HG03097 (cell line): ENCODE measurements at regions not wholly inside any gene's neighbourhood (a gene's known extent, or its start where the extent isn't known, plus 50 kb on each side); places are given as distances from the start of the nearest gene placed in this dataset.
"Not testable (repeated sequence)": the region's sequence is repeated elsewhere in the genome, so short reads cannot be mapped to it uniquely, and the experiment has no call there.

Experiments used
- ATAC-seq: cut with Tn5 transposase; IDR thresholded peaks from one replicate; pipeline ENCODE4 v1.9.1; 2021; ENCODE audit not compliant: unreplicated experiment, low FRiP score

DNA sequence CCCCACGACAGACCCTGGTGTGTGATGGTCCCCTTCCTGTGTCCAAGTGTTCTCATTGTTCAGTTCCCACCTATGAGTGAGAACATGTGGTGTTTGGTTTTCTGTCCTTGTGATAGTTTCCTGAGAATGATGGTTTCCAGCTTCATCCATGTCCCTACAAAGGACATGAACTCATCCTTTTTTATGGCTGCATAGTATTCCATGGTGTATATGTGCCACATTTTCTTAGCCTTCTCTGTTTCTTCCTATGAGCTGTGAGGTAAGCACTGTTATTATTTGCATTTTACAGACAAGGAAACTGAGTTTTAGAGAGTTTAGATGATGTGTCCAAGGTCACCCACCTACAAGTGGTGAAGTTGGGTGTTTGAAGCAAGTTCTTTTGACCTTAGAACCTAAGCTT is 51.1 kb upstream of the BNC1 start:
- ATAC-seq: not testable (repeated sequence)

DNA sequence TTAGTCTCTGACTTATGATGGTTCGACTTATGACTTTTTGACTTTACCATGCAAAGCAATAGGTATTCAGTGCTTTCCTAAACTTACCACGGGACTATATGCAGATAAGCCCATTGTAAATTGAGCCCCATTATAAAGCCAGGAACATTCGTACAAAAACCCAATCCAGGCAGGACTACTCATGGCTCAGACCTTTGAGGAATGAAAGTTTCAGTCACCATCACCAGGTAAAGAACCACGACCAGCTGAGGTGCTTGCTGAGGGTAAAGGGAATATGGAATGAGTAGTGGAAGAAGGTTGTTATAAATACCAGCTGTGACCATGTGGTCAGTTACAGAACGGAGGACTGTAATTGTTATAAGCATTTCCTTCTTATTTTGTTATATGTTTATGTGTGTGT is 54.9 kb upstream of the BNC1 start:
- ATAC-seq: no peak

DNA sequence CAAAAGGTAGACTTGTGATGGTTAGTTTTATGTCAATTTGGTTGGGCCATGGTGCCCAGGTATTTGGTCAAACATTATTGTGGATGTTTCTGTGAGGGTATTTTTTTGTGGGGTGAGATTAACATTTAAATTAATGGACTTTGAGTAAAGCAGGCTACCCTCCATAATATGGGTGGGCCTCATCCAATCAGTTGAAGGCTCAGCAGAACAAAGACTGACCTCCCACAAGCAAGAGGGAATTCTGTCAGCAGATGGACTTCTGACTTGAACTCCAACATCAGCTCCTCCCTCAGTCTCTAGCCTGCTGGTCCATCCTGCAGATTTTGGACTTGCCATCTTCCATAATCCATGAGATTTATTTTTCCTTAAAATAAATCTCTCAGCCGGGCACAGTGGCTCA is 55.6 kb upstream of the BNC1 start:
- ATAC-seq: no peak

DNA sequence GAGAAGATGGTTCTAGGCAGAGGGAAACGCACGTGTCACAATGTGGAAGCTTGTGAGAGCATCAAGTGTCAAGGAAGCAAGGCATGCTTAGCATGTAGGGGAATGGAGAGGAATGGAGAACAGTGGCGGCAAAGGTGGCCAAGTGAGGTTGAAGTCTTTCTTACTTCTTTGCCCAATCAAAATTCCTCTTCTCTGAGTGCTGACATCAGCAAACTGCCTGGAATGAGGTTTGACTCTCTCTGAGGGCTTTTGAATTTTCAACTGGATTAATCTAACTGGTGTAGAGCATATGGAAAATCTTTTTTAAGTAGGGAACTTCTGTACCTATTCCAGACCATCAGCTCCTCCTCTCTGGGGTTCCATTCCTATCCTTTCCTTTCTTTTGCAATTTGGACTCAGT is 61.9 kb upstream of the BNC1 start:
- no peak for ATAC-seq

DNA sequence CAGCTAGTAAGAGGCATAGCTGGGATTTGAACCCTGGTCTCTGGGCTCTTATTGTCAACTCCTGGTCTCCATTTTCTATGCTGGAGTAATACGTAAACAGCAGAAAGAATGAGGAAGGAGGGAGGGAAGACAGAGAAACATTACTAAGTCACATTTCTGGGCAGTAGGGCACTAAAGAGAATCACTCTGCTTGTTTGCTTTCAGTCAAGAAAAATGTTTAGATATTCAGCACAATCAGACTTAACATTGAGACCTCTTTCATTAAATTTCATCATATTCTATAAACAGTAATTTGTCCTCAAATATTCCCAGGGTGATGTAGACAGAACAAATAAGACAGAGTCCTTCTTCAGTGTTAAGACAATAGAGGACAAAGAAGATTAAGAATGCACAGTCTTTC is 67.7 kb upstream of the BNC1 start:
- no peak for ATAC-seq

DNA sequence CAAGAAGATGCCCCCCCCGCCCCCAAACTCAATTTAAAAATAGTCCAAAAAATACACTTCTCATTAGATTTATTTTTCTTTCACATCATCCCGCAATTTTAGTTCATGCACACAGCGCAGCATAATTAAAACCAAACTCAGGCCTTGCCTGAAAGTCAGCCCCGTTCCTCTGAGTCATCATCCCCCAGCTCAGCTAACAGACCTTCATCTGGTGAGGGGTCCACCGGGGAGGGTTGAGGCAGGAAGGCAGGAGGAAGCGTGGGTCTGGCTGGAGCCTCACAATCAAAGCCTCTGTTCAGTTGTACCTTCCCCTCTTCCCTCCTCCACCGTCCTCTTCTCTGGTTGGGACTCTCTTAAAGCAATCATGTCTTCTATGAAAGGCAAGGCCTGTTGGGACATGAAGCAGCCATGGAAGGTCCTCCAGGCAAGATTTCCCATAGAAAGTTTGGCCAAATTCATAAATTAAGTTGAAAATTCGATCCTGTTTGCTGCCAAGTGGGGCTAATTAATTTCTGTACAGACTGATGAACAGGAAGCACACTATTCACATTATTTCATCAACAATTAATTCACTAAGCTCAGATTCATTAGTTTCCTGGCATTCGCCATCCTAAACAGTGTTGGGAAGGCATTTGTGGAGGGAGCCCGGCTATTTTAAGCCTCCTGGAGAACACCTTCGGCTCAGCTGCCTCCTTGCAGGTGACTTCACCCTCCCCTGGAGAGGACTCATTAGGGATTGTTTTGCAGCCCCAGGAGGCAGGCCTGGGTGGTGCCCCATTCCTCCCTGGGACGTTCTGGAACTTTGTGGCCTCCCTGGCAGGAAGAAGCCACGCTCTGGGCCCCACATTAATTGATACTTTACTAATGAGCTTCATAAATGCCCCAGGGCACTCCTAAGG is 72.3 kb upstream of the BNC1 start:
- ATAC-seq: no peak

DNA sequence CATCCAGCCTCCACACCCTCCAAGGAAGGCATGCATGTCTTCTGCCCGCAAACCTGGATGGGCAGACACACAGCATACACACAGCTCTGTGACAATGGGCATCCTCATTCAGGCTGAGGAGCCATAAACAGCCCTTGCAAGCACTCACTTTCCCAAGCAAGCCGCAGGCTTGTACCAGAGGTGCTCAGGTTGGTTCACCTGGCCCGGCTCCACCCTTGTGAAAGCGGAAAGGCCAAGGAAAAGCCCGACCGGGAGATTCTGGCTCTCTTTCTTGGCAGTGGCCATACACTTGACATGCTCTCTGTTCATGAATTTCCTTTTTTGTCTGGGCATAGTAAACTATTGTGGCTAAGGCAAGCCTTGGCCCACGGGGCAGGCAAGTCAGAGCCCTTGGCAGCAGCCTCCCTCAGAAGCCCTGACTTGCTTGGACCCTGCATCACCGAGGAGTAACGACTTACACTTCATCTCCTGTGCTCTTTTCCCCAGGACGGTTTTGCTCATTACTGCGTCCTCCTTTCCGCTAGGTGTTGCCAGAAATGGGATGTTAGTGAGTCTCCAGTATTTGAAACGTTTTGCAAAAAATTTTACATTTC is 74.6 kb upstream of the BNC1 start:
- ATAC-seq: no peak

DNA sequence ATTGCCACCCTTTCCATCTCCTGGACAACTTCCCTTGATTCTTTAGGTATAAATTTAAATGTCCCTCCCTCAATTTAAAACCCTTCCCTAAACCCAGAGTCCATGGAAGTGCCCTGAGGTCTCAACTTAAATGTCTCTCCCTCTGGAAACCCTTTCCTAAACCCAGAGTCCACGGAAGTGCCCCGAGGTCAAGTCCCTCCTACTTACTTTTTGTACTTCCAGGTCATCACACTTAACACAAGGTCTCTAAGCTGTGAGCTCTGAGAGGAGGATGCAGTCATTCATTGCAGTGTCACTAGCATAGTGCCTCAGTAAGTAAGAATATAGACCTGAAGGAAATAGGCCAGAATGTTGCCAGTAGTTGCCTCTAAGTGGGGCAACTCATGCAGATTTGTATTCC is 78.2 kb upstream of the BNC1 start:
- no peak for ATAC-seq

DNA sequence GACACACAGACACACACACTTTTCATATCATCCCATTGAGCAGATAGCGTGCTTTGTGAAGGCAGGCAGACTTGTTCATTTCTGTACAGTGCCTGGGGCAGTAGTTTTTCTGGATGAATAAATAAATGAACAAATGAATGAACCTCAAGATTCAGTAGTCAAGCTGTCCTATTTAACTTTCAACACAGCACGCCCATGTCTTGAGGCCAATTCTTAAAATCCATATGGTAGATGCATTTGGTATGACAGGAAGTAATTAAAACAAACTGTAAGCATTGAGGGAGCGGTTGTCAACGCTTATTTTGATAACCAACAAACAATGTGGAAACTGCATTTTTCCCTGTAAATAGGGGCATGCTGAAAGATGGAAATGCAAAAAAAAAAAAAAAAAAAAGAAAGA is 80.0 kb upstream of the BNC1 start:
- no peak for ATAC-seq

DNA sequence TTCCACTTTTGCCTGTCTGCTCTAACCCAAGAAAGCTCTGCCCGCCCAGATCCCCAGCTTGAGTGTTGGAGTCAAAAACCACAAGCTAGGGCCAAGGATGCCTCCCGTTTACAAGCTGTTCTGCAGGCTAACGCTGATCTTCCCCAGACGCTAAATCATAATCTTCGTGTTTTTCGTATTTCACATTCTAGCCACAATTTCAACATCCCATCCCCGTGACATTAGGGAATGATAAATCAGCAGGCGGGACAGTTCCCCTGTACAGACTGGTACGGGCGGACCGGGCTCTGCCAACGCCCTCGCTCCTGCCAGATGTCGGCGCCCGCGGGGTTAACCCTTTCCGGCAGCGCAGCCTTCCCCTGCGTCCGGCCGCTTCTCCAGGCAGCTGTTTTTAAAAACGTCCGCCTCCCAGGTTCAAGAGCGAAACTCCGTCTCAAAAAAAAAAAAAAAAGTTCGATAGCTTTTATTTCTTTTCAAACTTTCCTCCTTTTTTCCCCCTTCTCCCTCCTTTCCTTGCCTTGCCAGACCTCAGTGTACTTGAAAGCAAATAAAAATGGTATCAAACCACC is 81.0 kb upstream of the BNC1 start:
- ATAC-seq: no peak

DNA sequence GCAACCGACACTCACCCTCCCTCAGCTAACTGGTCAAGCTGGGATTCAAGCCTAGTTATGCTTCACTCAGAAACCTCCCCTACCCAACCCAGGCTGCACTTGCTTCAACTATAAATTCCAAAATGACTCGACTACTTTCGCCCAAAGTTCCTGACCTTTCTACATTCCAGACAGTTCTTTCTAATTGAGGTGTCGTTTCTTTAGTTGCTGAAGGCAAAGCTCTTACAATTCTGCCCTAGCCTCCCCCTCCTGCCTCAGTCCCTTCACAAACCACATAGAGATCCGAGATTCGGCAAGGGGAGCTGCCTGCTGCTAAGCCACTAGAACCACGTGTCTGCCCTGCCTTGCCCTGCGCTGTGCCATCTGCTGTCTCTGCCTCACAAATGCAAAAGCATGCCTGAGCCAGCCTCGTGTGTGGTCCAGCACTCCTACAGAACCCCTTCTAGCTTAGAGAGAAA is 74.7 kb upstream of the SH3GL3 start:
- ATAC-seq: no peak

DNA sequence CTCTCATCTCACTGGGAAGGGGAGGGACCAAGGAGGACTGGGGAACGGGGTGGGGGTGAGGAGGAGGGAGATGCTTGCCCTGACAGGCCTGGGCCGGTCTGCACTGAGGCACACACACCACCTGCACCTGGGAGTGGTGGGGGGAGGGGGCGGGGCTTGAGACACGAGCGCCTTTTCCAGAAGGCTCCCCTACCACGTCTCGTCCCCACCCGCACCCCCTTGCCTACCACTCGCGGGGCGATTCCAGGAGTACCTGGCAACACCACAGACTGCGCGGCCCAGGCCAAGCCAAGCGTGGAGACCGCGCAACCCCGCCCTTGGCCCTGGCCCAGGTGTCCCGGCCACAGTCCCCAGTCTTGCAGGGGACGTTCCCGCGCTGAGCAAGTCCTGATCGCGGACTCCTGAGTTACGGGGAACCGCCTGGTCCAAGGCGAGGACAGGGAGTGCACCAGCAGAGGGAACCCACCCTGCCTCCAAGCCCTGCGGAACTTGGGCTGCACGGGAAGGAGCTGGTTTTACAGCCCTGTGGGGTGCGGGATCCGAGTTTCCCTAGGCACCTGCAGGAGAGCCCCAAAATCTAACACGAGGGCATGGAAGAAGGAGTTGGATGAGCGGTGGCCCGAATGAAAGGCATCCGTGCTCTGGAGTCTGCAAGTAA is 68.1 kb upstream of the SH3GL3 start:
- ATAC-seq: no peak

DNA sequence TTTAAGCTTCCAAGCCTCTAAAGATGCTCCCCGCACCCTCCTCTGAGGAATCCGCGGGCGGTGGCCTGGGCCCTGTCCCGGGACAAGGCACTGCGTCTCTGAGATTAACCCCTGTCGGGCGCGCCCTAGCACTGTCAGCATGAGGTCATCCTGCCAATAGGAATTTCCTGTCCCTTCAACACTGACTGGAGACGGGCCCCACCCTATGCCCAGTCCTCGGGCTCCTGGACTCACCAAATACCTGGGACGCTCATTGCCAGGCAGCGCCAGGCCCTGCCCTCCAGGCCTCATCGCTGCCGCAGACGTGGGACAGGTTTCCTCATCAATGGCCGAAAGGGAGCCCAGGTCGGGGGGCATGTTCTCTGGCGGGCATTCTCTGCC is 67.6 kb upstream of the SH3GL3 start:
- ATAC-seq: no peak

DNA sequence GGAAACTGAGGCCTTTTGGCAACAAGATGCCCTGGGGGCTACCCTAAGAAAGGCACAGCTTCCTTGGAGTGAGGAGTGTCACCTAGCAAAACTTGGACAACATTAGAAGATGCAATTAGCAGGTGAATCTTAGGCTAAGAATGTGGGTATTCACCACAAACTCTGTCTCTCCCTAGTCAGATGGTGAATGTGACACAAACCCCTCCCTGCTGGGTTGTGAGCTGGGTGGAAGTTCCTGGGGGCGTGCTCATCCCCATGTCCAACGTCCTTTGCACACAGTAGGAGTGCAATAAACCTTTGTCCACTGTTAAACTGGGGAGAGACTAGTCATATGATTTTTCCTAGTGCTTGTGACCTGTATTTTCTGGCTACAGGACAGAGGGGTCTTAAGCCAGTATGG is 67.1 kb upstream of the SH3GL3 start:
- no peak for ATAC-seq

DNA sequence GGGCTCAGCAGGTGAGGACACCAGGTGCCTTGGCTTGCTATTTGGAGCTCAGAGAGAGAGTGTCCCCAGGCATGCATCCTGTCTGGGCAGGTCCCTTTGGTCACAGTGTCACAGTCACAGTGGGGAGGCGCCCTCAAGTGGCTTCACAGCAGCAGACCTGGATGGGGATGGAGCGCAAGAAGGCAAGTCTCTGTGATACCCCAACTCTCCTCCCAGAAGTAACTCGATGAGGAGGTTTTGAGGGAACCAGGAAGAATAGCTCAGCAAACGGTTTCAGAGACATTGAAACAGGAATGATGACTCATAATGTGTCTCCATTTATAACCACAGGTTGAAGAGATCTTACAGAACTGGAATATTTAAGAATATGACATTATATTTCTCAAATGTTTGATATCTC is 66.5 kb upstream of the SH3GL3 start:
- ATAC-seq: peak; percentile 88

DNA sequence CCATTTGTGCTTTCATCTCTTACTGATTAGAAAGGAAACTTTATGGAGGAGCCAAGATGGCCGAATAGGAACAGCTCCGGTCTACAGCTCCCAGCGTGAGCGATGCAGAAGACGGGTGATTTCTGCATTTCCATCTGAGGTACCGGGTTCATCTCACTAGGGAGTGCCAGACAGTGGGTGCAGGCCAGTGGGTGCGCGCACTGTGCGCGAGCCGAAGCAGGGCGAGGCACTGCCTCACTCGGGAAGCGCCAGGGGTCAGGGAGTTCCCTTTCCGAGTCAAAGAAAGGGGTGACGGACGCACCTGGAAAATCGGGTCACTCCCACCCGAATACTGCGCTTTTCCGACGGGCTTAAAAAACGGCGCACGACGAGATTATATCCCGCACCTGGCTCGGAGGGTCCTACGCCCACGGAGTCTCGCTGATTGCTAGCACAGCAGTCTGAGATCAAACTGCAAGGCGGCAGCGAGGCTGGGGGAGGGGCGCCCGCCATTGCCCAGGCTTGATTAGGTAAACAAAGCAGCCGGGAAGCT is 63.5 kb upstream of the SH3GL3 start:
- ATAC-seq: not testable (repeated sequence)

DNA sequence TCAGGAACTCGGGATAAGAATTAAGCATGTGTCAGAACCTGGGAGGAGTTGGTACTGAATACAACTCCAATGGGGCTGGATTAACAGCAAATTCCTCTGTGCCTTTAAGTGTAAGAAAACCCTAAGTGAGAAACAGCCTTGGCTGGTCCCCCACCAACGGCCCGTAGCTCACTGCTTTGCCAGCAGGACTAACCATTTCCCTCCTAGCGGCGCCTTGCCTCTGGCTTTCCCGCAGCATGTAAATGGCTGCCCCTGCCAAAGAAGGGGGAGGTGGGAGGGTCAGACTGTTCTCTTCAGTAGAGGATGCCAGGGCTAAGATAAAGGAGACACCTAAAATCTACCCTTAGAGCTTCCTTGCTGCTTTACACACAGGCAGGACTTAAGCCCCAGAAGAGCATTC is 51.0 kb upstream of the SH3GL3 start:
- no peak for ATAC-seq
